Fibroblast of mammary gland (primary cell): ENCODE measurements at regions not wholly inside any gene's neighbourhood (a gene's known extent, or its start where the extent isn't known, plus 50 kb on each side); places are given as distances from the start of the nearest gene placed in this dataset.
A peak's percentile ranks its signal among the peaks of the same experiment; 100 is the strongest.

Experiments used
- DNase-seq: peaks from one replicate; pipeline ENCODE4 v3.0.0-alpha.2; 2010; ENCODE audit warnings: low read depth
- H3K4me3 ChIP-seq: 2 replicates; pipeline ENCODE4 v1.5.1; 2011; ENCODE audit warnings: low read depth, mild to moderate bottlenecking, low read length, moderate library complexity; ENCODE audit not compliant: control insufficient read depth
- CTCF ChIP-seq: conservative IDR thresholded peaks from 2 replicates; pipeline ENCODE4 v1.5.1; 2011; ENCODE audit warnings: low read depth, low read length, inconsistent platforms; ENCODE audit not compliant: control insufficient read depth, insufficient read depth

- no peak overlapping the region for H3K4me3 ChIP-seq
- TF ChIP-seq CTCF, result no peak
- no peak for DNase-seq
Observed at GRCh38 chr5:61969755-61970154, 336.3 kb upstream of the KIF2A start.

- TF ChIP-seq CTCF, result no peak
- no peak overlapping the region for H3K4me3 ChIP-seq
- DNase-seq, result no peak
Observed at GRCh38 chr5:61970218-61970617, 335.8 kb upstream of the KIF2A start.

DNA sequence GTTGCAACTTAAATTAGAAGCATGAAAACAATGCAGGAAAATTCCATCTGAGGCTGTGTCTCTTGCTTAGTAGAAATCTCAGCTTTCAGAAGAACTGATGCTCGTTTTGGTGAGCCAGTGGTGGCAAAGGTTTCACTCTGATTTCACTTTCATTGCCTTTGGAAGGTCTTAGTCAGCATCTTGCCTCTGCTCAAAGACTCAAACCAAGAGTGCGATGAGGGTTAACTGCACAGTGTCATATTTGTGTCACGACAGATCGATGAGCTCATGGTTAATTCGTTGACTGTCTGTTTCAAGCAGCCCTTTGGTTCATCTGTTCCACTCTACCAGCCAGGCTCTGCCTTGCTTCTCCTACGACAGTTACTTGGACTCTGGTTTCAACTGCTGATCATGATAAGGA is 331.3 kb upstream of the KIF2A start:
- no peak overlapping the region for H3K4me3 ChIP-seq
- no peak for TF ChIP-seq CTCF
- no peak for DNase-seq

DNA sequence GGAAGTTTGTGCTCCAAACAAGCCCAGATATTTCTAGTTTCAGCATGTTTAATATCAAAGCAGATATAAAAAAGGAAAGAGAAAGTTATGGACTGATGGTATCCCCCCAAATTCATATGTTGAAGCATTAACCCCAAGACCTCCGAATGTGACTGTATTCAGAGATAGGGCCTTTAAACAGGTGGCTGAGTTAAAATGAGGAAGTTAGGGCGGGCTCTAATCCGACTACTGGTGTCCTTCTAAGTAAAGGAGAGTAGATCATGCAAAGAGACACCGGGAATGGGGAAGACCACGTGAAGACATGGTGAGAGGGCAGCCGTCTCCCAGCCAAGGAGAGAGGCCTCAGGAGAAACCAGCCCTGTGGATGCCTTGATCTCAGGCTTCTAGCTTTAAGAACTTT is 324.1 kb upstream of the KIF2A start:
- no peak overlapping the region for H3K4me3 ChIP-seq
- no peak for DNase-seq
- no peak for TF ChIP-seq CTCF

DNA sequence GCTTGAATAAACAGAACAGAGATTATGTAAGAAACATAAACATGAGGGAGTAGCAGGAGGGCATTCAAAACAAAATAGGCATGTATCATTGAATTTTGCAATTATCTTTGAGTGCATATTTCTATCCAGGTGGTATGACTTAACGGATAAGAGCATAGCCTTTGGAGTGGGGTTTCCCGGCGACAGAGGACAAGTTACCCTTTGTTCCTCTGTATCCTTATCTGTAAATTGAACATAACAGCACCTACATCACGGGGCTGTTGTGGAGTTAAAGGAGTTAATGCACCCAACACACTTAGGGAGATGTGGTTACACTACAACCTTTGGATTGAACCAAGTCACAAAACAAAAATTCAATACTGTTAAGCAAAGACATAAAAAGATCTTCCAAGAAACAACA is 314.6 kb upstream of the KIF2A start:
- TF ChIP-seq CTCF, result no peak
- H3K4me3 ChIP-seq, result no peak overlapping the region
- no peak for DNase-seq

- TF ChIP-seq CTCF, result no peak
- no peak overlapping the region for H3K4me3 ChIP-seq
- DNase-seq, result peak; percentile 14
Observed at GRCh38 chr5:61991866-61992265, 314.1 kb upstream of the KIF2A start.

GRCh38 chr5:61993295-61993927 is 312.6 kb upstream of the KIF2A start:
- TF ChIP-seq CTCF, result no peak
- no peak overlapping the region for H3K4me3 ChIP-seq
- no peak for DNase-seq
